Parathyroid adenoma (tissue), 2 donors: ENCODE measurements at regions not wholly inside any gene's neighbourhood (a gene's known extent, or its start where the extent isn't known, plus 50 kb on each side); places are given as distances from the start of the nearest gene placed in this dataset.
"Not testable (repeated sequence)": the region's sequence is repeated elsewhere in the genome, so short reads cannot be mapped to it uniquely, and the experiment has no call there.

ENCODE experiments used
- H2AFZ ChIP-seq: fragments of 300-600 bp; sonication (generic); one replicate; pipeline ENCODE4 v1.7.0; 2017; ENCODE audit warnings: antibody characterized with exemption, mild to moderate bottlenecking
- H3K27ac ChIP-seq: fragments of 300-600 bp; sonication (generic); one replicate; pipeline ENCODE4 v1.7.0; 2017
- H3K27me3 ChIP-seq: fragments of 300-600 bp; sonication (generic); one replicate; pipeline ENCODE4 v1.7.0; 2017; ENCODE audit warnings: low read length; ENCODE audit not compliant: control insufficient read depth, insufficient read depth
- H3K36me3 ChIP-seq: fragments of 300-600 bp; sonication (generic); one replicate; pipeline ENCODE4 v1.7.0; 2017; ENCODE audit warnings: low read length; ENCODE audit not compliant: control insufficient read depth, insufficient read depth
- H3K4me1 ChIP-seq: fragments of 300-600 bp; sonication (generic); one replicate; pipeline ENCODE4 v1.7.0; 2017; ENCODE audit warnings: control low read depth
- H3K4me2 ChIP-seq: fragments of 300-600 bp; sonication (generic); one replicate; pipeline ENCODE4 v1.7.0; 2017; ENCODE audit warnings: low read length
- H3K4me3 ChIP-seq: fragments of 300-600 bp; sonication (generic); one replicate; pipeline ENCODE4 v1.7.0; 2017; ENCODE audit warnings: low read depth, low read length
- H3K79me2 ChIP-seq: fragments of 300-600 bp; sonication (generic); one replicate; pipeline ENCODE4 v1.7.0; 2017; ENCODE audit warnings: control low read depth
- H3K9ac ChIP-seq: fragments of 300-600 bp; sonication (generic); one replicate; pipeline ENCODE4 v1.7.0; 2017; ENCODE audit warnings: mild to moderate bottlenecking
- H3K9me3 ChIP-seq: fragments of 300-600 bp; sonication (generic); one replicate; pipeline ENCODE4 v1.7.0; 2017; ENCODE audit warnings: low read length; ENCODE audit not compliant: control insufficient read depth
- CTCF ChIP-seq: fragments of 300-600 bp; sonication (generic); IDR thresholded peaks from one replicate; pipeline ENCODE4 v1.7.0; 2017; ENCODE audit warnings: antibody characterized with exemption, mild to moderate bottlenecking
- donor health status: primary hyperparathyroidism.

DNA sequence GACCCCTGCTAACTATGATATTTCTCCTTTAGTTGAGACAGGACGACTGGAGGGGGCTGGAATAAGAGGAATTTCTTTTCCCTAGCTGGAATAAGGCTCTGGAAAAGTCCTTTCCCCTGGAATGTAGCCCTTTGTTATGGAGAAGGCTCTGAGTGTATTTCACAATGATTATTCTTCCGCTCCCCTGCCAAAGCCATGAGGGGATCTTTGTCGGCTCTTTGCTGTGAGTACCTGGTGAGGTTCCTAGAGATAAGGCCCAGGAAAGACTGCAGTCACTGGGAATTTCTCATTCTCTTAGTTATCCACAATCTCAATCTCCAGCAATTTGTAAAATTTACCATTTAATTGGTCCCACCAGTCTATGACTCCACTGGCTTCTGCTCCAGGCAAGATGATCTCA is 340.2 kb upstream of the HNRNPA3 start:
- Histone ChIP-seq H3K27me3 (no peaks in the 10 kb centered on the region), H3K9ac (no peak overlapping the region), H3K4me3 (no peak overlapping the region), H2AFZ (no peak overlapping the region), H3K36me3 (no peaks in the 10 kb centered on the region), H3K9me3 (no peaks in the 10 kb centered on the region), H3K4me2 (no peak overlapping the region), H3K27ac (no peak overlapping the region), H3K79me2 (no peaks in the 10 kb centered on the region), H3K4me1 (no peaks in the 10 kb centered on the region)
- no peak for TF ChIP-seq CTCF

GRCh38 chr2:176873403-176873802 is 339.2 kb upstream of the HNRNPA3 start:
- no peaks in the 10 kb centered on the region for H3K36me3 ChIP-seq
- no peaks in the 10 kb centered on the region for H3K4me1 ChIP-seq
- no peak for TF ChIP-seq CTCF
- H3K9me3 ChIP-seq: no peaks in the 10 kb centered on the region
- H2AFZ ChIP-seq: no peak overlapping the region
- no peak overlapping the region for H3K4me2 ChIP-seq
- no peaks in the 10 kb centered on the region for H3K27me3 ChIP-seq
- no peak overlapping the region for H3K4me3 ChIP-seq
- no peak overlapping the region for H3K27ac ChIP-seq
- H3K9ac ChIP-seq: no peak overlapping the region
- no peaks in the 10 kb centered on the region for H3K79me2 ChIP-seq

- no peaks in the 10 kb centered on the region for H3K27me3 ChIP-seq
- H3K36me3 ChIP-seq: no peaks in the 10 kb centered on the region
- no peaks in the 10 kb centered on the region for H3K4me1 ChIP-seq
- no peak overlapping the region for H3K9ac ChIP-seq
- H3K4me3 ChIP-seq: no peak overlapping the region
- H3K9me3 ChIP-seq: no peaks in the 10 kb centered on the region
- H2AFZ ChIP-seq: no peak overlapping the region
- H3K4me2 ChIP-seq: no peak overlapping the region
- no peak overlapping the region for H3K27ac ChIP-seq
- H3K79me2 ChIP-seq: no peaks in the 10 kb centered on the region
- no peak for TF ChIP-seq CTCF
Measured at GRCh38 chr2:176876493-176877103, 336.0 kb upstream of the HNRNPA3 start.

DNA sequence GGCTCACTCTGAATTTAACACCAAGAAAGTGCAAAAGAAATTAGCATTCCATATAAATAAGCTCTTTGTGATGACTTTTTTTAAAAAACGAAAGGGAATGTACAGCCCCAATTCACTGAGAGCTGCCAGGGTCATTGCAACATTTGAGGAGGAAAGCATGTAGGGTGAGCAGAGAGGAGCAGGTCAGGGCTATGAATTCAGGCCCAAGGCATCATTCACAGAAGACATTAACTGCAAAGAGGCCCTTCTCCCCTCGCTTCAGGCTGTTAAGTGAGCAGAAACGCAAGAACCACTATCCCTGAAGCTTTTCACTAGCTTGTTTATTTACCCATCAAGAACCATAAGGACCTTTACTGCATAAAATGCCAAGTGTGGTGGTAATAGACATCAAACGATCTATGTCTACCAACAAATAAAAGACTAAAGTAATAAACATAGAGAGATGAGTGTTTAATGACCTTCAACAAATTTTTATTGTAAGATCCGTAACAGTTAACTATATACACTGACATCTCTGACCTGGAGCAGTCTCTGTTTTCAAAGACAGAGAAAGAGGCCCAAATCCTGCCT is 333.1 kb upstream of the HNRNPA3 start:
- no peak for TF ChIP-seq CTCF
- H3K9me3 ChIP-seq: no peaks in the 10 kb centered on the region
- H3K9ac ChIP-seq: no peak overlapping the region
- no peak overlapping the region for H3K4me2 ChIP-seq
- H3K79me2 ChIP-seq: no peaks in the 10 kb centered on the region
- H2AFZ ChIP-seq: no peak overlapping the region
- H3K4me1 ChIP-seq: no peaks in the 10 kb centered on the region
- H3K27ac ChIP-seq: no peak overlapping the region
- H3K27me3 ChIP-seq: no peaks in the 10 kb centered on the region
- H3K4me3 ChIP-seq: no peak overlapping the region
- H3K36me3 ChIP-seq: no peaks in the 10 kb centered on the region

DNA sequence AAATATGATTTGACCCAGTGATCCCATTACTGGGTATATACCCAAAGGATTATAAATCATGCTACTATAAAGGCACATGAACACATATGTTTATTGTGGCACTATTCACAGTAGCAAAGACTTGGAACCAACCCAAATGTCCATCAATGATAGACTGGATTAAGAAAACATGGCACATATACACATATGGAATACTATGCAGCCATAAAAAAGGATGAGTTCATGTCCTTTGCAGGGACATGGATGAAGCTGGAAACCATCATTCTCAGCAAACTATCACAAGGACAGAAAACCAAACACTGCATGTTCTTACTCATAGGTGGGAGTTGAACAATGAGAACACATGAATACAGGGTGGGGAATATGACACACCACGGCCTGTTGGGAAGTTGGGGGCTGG is 330.5 kb upstream of the HNRNPA3 start:
- not testable (repeated sequence) for H3K36me3 ChIP-seq, H2AFZ ChIP-seq, H3K27me3 ChIP-seq, H3K4me2 ChIP-seq, H3K9me3 ChIP-seq, H3K9ac ChIP-seq, H3K4me1 ChIP-seq, H3K79me2 ChIP-seq, H3K4me3 ChIP-seq, H3K27ac ChIP-seq
